AG09309 (cell line): ENCODE measurements at regions not wholly inside any gene's neighbourhood (a gene's known extent, or its start where the extent isn't known, plus 50 kb on each side); places are given as distances from the start of the nearest gene placed in this dataset.
"Not testable (repeated sequence)": the region's sequence is repeated elsewhere in the genome, so short reads cannot be mapped to it uniquely, and the experiment has no call there.

Experiments used
- DNase-seq: peaks from one replicate; pipeline ENCODE4 v3.0.0-alpha.2; 2010; ENCODE audit warnings: low read depth
- H3K4me3 ChIP-seq: 2 replicates; pipeline ENCODE4 v1.5.1; 2011; ENCODE audit warnings: mild to moderate bottlenecking, low read depth, low read length, moderate library complexity; ENCODE audit not compliant: control insufficient read depth
- CTCF ChIP-seq: IDR thresholded peaks from 2 replicates; pipeline ENCODE4 v1.5.1; 2011; ENCODE audit warnings: mild to moderate bottlenecking, low read depth, low read length, inconsistent platforms; ENCODE audit not compliant: insufficient read depth, control insufficient read depth; ENCODE audit errors: missing control alignments

- DNase-seq = no peak
- TF ChIP-seq CTCF = no peak
- no peak overlapping the region for H3K4me3 ChIP-seq
Measured at GRCh38 chr13:109314101-109314500, 472.3 kb downstream of the IRS2 start.

- TF ChIP-seq CTCF = no peak
- DNase-seq = no peak
- no peak overlapping the region for H3K4me3 ChIP-seq
Measured at GRCh38 chr13:109312399-109312798, 474.0 kb downstream of the IRS2 start.

DNA sequence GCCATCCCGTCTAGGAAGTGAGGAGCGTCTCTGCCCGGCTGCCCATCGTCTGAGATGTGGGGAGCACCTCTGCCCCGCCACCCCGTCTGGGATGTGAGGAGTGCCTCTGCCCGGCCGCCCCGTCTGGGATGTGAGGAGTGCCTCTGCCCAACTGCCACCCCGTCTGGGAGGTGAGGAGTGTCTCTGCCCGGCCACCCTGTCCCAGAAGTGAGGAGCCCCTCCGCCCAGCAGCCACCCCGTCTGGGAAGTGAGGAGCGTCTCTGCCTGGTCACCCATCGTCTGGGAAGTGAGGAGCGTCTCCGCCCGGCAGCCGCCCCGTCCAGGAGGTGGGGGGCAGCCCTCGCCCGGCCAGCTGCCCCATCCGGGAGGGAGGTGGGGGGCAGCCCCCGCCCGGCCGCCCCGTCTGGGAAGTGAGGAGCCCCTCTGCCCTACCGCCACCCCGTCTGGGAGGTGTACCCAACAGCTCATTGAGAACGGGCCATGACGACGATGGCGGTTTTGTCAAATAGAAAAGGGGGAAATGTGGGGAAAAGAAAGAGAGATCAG, 474.9 kb downstream of the IRS2 start:
- H3K4me3 ChIP-seq, DNase-seq: not testable (repeated sequence)

DNA sequence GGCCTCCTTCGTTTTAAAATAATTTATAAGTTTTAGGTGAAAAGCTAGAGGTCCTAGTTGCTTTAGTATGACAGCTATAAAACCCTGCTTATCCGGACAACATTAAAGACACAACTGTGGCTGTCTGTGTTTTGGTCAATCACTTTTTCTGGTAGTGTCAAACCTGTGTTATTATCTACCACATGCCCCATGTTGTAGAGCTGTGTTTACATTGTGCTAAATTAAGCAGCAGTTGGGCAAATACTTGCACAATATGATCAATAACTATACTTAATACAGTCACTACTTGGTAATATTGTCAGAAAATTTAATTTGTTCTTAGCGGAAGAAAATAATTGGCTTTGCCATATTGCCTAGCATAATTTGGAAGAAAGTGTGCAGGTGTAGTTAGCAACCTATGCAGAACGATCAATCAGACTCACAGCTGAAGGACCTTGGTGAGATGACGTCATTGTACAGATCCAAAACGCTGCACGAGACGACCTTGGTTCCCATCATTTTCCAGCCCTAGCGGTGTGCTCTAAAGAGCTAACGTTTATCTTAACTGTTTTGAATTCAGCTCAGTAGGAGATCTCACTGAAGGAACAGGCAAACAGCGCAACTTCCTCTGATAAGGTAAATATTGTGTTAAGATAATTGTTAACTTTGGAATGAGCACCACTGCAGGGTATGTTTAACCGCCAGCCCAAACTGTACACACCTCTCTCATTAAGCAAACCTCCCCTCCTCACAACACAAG, 476.6 kb downstream of the IRS2 start:
- DNase-seq = no peak
- no peak overlapping the region for H3K4me3 ChIP-seq
- TF ChIP-seq CTCF = no peak

- DNase-seq = no peak
- no peak for TF ChIP-seq CTCF
- no peak overlapping the region for H3K4me3 ChIP-seq
Measured at GRCh38 chr13:109307027-109307426, 479.4 kb downstream of the IRS2 start.

DNA sequence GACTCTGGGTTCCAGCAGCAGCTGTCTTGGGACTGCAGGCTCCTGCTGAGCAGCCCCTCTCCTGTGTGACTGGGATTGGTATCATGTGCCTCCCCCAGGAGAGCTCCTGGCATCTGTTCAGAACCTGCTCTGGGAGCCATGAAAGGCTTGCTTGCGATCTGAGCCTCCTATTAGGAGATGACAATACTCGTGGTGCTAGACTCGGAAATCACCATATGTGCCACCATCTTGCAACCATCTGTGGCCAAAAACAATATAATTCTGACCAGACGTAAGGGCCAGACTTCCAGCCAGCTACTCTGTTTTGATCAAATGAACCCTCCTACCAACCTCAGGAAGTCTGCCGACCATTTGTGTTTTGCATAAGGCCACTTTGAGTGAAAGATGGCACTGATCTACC, 484.7 kb downstream of the IRS2 start:
- TF ChIP-seq CTCF = no peak
- no peak for DNase-seq
- no peak overlapping the region for H3K4me3 ChIP-seq

GRCh38 chr13:109301276-109301675, 485.1 kb downstream of the IRS2 start:
- no peak overlapping the region for H3K4me3 ChIP-seq
- TF ChIP-seq CTCF = no peak
- DNase-seq = no peak
